ENCODE measurements at regions not wholly inside any gene's neighbourhood (a gene's known extent, or its start where the extent isn't known, plus 50 kb on each side); places are given as distances from the start of the nearest gene placed in this dataset.

DNA sequence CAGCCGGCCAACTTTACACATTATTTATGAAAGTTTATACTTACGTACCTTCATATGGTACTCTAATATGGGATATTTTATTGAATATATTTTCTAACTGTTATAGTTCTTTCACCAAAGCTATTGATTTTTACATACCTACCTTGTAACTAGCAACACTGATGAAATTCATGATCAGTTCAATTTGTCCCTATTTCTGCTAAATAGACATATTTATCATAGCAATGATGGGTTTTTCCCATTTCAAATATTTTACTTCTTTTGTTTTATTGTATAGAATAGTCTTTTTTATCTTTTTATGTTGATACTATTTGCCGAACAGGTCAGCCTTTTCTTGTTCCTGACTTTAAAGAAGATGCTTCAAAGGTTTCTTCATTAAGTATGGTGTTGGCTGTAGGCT is 59.0 kb upstream of the CTNND2 start:
- TF ChIP-seq, protein P1, sequence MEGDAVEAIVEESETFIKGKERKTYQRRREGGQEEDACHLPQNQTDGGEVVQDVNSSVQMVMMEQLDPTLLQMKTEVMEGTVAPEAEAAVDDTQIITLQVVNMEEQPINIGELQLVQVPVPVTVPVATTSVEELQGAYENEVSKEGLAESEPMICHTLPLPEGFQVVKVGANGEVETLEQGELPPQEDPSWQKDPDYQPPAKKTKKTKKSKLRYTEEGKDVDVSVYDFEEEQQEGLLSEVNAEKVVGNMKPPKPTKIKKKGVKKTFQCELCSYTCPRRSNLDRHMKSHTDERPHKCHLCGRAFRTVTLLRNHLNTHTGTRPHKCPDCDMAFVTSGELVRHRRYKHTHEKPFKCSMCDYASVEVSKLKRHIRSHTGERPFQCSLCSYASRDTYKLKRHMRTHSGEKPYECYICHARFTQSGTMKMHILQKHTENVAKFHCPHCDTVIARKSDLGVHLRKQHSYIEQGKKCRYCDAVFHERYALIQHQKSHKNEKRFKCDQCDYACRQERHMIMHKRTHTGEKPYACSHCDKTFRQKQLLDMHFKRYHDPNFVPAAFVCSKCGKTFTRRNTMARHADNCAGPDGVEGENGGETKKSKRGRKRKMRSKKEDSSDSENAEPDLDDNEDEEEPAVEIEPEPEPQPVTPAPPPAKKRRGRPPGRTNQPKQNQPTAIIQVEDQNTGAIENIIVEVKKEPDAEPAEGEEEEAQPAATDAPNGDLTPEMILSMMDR (conservative IDR thresholded peaks at IDR 0.05): no peak
- no peak for TF ChIP-seq ZFX (IDR thresholded peaks at IDR 0.05)
